ENCODE measurements at regions not wholly inside any gene's neighbourhood (a gene's known extent, or its start where the extent isn't known, plus 50 kb on each side); places are given as distances from the start of the nearest gene placed in this dataset.
A peak's percentile ranks its signal among the peaks of the same experiment; 100 is the strongest.

GRCh38 chr7:132049462-132050304, 493.3 kb upstream of the PODXL start:
- Mint-ChIP-seq H3K27me3 (ENCODE audit: low read depth) (peaks cover 5% of the 10 kb centered on the region), H3K9me3 (ENCODE audit: insufficient read depth) (no peaks in the 10 kb centered on the region), H3K4me3 (no peak overlapping the region), H3K4me1 (ENCODE audit: low read depth) (no peaks in the 10 kb centered on the region), H3K36me3 (ENCODE audit: low read depth) (no peaks in the 10 kb centered on the region), H3K27ac (no peak overlapping the region)
- ChIA-PET CTCF (interaction anchor here (0.7 to 1.1 kb wide), 4 partner anchors 9 to 531 kb away, joined by 3 to 4 read pairs (median 3); no protein-coding TSS in a partner anchor), POLR2A (no interaction called here)
- DNase-seq = peak; percentile 56
- no peak for ATAC-seq

- peaks cover 10% of the 10 kb centered on the region for H3K27me3 Mint-ChIP-seq (ENCODE audit: low read depth)
- DNase-seq = peak; percentile 11
- no peaks in the 10 kb centered on the region for H3K36me3 Mint-ChIP-seq (ENCODE audit: low read depth)
- ChIA-PET CTCF (no interaction called here), POLR2A (no interaction called here)
- H3K9me3 Mint-ChIP-seq (ENCODE audit: insufficient read depth) = no peaks in the 10 kb centered on the region
- H3K27ac Mint-ChIP-seq = no peak overlapping the region
- no peak overlapping the region for H3K4me3 Mint-ChIP-seq
- ATAC-seq = no peak
- H3K4me1 Mint-ChIP-seq (ENCODE audit: low read depth) = no peaks in the 10 kb centered on the region
Observed at GRCh38 chr7:132045481-132045980, 489.1 kb upstream of the PODXL start.

GRCh38 chr7:132045002-132045401, 488.6 kb upstream of the PODXL start:
- no peaks in the 10 kb centered on the region for H3K4me1 Mint-ChIP-seq (ENCODE audit: low read depth)
- ATAC-seq = no peak

GRCh38 chr7:132044247-132044646, 487.8 kb upstream of the PODXL start:
- H3K9me3 Mint-ChIP-seq (ENCODE audit: insufficient read depth) = no peaks in the 10 kb centered on the region
- no peak for ATAC-seq
- H3K27me3 Mint-ChIP-seq (ENCODE audit: low read depth) = peaks cover 10% of the 10 kb centered on the region
- ChIA-PET CTCF (no interaction called here), POLR2A (no interaction called here)
- H3K4me3 Mint-ChIP-seq = no peak overlapping the region
- no peak overlapping the region for H3K27ac Mint-ChIP-seq
- H3K36me3 Mint-ChIP-seq (ENCODE audit: low read depth) = no peaks in the 10 kb centered on the region
- DNase-seq = peak; percentile 1
- H3K4me1 Mint-ChIP-seq (ENCODE audit: low read depth) = no peaks in the 10 kb centered on the region

More at GRCh38 chr7:132045002-132045401, 488.6 kb upstream of the PODXL start:
- ChIA-PET POLR2A (no interaction called here), CTCF (no interaction called here)
- peak; percentile 4 for DNase-seq
- Mint-ChIP-seq H3K9me3 (ENCODE audit: insufficient read depth) (no peaks in the 10 kb centered on the region), H3K4me3 (no peak overlapping the region), H3K27me3 (ENCODE audit: low read depth) (peaks cover 10% of the 10 kb centered on the region), H3K27ac (no peak overlapping the region), H3K36me3 (ENCODE audit: low read depth) (no peaks in the 10 kb centered on the region)

- Mint-ChIP-seq H3K9me3 (ENCODE audit: insufficient read depth) (no peaks in the 10 kb centered on the region), H3K27ac (no peak overlapping the region), H3K4me3 (no peak overlapping the region), H3K36me3 (ENCODE audit: low read depth) (no peaks in the 10 kb centered on the region), H3K4me1 (ENCODE audit: low read depth) (no peaks in the 10 kb centered on the region), H3K27me3 (ENCODE audit: low read depth) (peaks cover 11% of the 10 kb centered on the region)
- DNase-seq (no peak), ATAC-seq (no peak)
- ChIA-PET CTCF (interaction anchor here (0.7 kb wide), 1 partner anchor 8 kb away, joined by 3 read pairs; no protein-coding TSS in a partner anchor), POLR2A (no interaction called here)
Observed at GRCh38 chr7:132041108-132041507, 484.7 kb upstream of the PODXL start.

- ChIA-PET CTCF (no interaction called here), POLR2A (interaction anchor here (0.6 kb wide), 1 partner anchor 1633 kb away, joined by 3 read pairs; no protein-coding TSS in a partner anchor)
- Mint-ChIP-seq H3K4me3 (no peak overlapping the region), H3K9me3 (ENCODE audit: insufficient read depth) (no peaks in the 10 kb centered on the region), H3K4me1 (ENCODE audit: low read depth) (no peaks in the 10 kb centered on the region), H3K27me3 (ENCODE audit: low read depth) (peaks cover 7% of the 10 kb centered on the region), H3K27ac (no peak overlapping the region), H3K36me3 (ENCODE audit: low read depth) (no peaks in the 10 kb centered on the region)
- ATAC-seq = no peak
- no peak for DNase-seq
Observed at GRCh38 chr7:132035517-132036362, 479.3 kb upstream of the PODXL start.

GRCh38 chr7:132034748-132035416, 478.5 kb upstream of the PODXL start:
- DNase-seq = no peak
- ChIA-PET POLR2A (no interaction called here), CTCF (no interaction called here)
- Mint-ChIP-seq H3K27ac (no peak overlapping the region), H3K27me3 (ENCODE audit: low read depth) (peaks cover 7% of the 10 kb centered on the region), H3K4me1 (ENCODE audit: low read depth) (no peaks in the 10 kb centered on the region), H3K36me3 (ENCODE audit: low read depth) (no peaks in the 10 kb centered on the region), H3K9me3 (ENCODE audit: insufficient read depth) (no peaks in the 10 kb centered on the region), H3K4me3 (no peak overlapping the region)
- no peak for ATAC-seq

- no peak for ATAC-seq
- Mint-ChIP-seq H3K9me3 (ENCODE audit: insufficient read depth) (no peaks in the 10 kb centered on the region), H3K27ac (no peak overlapping the region), H3K36me3 (ENCODE audit: low read depth) (no peaks in the 10 kb centered on the region), H3K27me3 (ENCODE audit: low read depth) (no peaks in the 10 kb centered on the region), H3K4me3 (no peak overlapping the region), H3K4me1 (ENCODE audit: low read depth) (no peaks in the 10 kb centered on the region)
- DNase-seq = no peak
- POLR2A ChIA-PET = no interaction called here
- CTCF ChIA-PET = no interaction called here
Observed at GRCh38 chr7:132030883-132031282, 474.5 kb upstream of the PODXL start.

- DNase-seq = no peak
- POLR2A ChIA-PET = no interaction called here
- Mint-ChIP-seq H3K36me3 (ENCODE audit: low read depth) (no peaks in the 10 kb centered on the region), H3K4me3 (no peak overlapping the region), H3K27ac (no peak overlapping the region), H3K9me3 (ENCODE audit: insufficient read depth) (no peaks in the 10 kb centered on the region), H3K4me1 (ENCODE audit: low read depth) (no peaks in the 10 kb centered on the region), H3K27me3 (ENCODE audit: low read depth) (no peaks in the 10 kb centered on the region)
- no peak for ATAC-seq
- CTCF ChIA-PET = no interaction called here
Observed at GRCh38 chr7:132030086-132030568, 473.7 kb upstream of the PODXL start.

- H3K27ac Mint-ChIP-seq = no peak overlapping the region
- DNase-seq = no peak
- no peaks in the 10 kb centered on the region for H3K36me3 Mint-ChIP-seq (ENCODE audit: low read depth)
- no peaks in the 10 kb centered on the region for H3K9me3 Mint-ChIP-seq (ENCODE audit: insufficient read depth)
- no peaks in the 10 kb centered on the region for H3K27me3 Mint-ChIP-seq (ENCODE audit: low read depth)
- no peak overlapping the region for H3K4me3 Mint-ChIP-seq
- ChIA-PET POLR2A (no interaction called here), CTCF (no interaction called here)
- no peaks in the 10 kb centered on the region for H3K4me1 Mint-ChIP-seq (ENCODE audit: low read depth)
- no peak for ATAC-seq
Observed at GRCh38 chr7:132029369-132030085, 473.1 kb upstream of the PODXL start.

- H3K9me3 Mint-ChIP-seq (ENCODE audit: insufficient read depth) = no peaks in the 10 kb centered on the region
- no peak overlapping the region for H3K4me3 Mint-ChIP-seq
- no peak overlapping the region for H3K27ac Mint-ChIP-seq
- H3K27me3 Mint-ChIP-seq (ENCODE audit: low read depth) = no peaks in the 10 kb centered on the region
- ChIA-PET CTCF (no interaction called here), POLR2A (no interaction called here)
- no peak for DNase-seq
- no peak for ATAC-seq
- H3K4me1 Mint-ChIP-seq (ENCODE audit: low read depth) = no peaks in the 10 kb centered on the region
- no peaks in the 10 kb centered on the region for H3K36me3 Mint-ChIP-seq (ENCODE audit: low read depth)
Observed at GRCh38 chr7:132028144-132028920, 471.9 kb upstream of the PODXL start.
